NB4 (cell line): ENCODE measurements at regions not wholly inside any gene's neighbourhood (a gene's known extent, or its start where the extent isn't known, plus 50 kb on each side); places are given as distances from the start of the nearest gene placed in this dataset.

Experiments used
- MYC ChIP-seq: IDR thresholded peaks from 2 replicates; pipeline ENCODE4 v1.6.1; 2011; ENCODE audit warnings: low read depth, low read length
- POLR2A ChIP-seq: IDR thresholded peaks from 2 replicates; pipeline ENCODE4 v1.6.1; 2011; ENCODE audit warnings: mild to moderate bottlenecking; ENCODE audit not compliant: insufficient read length; ENCODE audit errors: extremely low read depth
- TF ChIP-seq, protein P1 (sequence below): IDR thresholded peaks from one replicate; pipeline ENCODE4 v1.5.1; 2012; ENCODE audit warnings: low read depth, low read length
- TF ChIP-seq, protein P2 (sequence below): IDR thresholded peaks from 2 replicates; pipeline ENCODE4 v1.6.1; 2011; ENCODE audit warnings: low read depth, low read length

DNA sequence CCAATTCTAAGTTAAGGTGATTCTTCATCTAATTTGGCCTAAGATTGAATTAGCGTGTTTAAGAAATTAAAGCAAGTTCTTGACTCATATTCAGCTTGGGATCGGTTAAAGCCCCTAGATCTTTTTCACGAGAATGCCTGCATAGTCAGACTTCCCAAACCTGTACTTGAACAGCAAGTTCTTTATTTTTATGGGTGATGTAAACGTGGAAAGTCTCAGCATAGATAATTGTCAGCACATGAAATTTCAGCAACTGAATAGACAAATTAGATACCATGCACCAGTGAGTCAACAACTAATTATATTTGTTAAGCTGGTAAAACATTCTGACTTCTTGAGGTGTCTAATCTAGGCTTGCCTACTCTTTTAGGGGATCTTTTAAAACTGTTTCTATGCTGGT is 183.1 kb upstream of the TNFAIP3 start:
- no peak for TF ChIP-seq POLR2A
- TF ChIP-seq, protein P1, sequence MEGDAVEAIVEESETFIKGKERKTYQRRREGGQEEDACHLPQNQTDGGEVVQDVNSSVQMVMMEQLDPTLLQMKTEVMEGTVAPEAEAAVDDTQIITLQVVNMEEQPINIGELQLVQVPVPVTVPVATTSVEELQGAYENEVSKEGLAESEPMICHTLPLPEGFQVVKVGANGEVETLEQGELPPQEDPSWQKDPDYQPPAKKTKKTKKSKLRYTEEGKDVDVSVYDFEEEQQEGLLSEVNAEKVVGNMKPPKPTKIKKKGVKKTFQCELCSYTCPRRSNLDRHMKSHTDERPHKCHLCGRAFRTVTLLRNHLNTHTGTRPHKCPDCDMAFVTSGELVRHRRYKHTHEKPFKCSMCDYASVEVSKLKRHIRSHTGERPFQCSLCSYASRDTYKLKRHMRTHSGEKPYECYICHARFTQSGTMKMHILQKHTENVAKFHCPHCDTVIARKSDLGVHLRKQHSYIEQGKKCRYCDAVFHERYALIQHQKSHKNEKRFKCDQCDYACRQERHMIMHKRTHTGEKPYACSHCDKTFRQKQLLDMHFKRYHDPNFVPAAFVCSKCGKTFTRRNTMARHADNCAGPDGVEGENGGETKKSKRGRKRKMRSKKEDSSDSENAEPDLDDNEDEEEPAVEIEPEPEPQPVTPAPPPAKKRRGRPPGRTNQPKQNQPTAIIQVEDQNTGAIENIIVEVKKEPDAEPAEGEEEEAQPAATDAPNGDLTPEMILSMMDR = no peak
- TF ChIP-seq, protein P2, sequence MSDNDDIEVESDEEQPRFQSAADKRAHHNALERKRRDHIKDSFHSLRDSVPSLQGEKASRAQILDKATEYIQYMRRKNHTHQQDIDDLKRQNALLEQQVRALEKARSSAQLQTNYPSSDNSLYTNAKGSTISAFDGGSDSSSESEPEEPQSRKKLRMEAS = no peak
- no peak for TF ChIP-seq MYC
